GM21786 (cell line): ENCODE measurements at regions not wholly inside any gene's neighbourhood (a gene's known extent, or its start where the extent isn't known, plus 50 kb on each side); places are given as distances from the start of the nearest gene placed in this dataset.
"Not testable (repeated sequence)": the region's sequence is repeated elsewhere in the genome, so short reads cannot be mapped to it uniquely, and the experiment has no call there.

Source experiments
- ATAC-seq: cut with Tn5 transposase; IDR thresholded peaks from one replicate; pipeline ENCODE4 v1.9.1; 2021; ENCODE audit not compliant: unreplicated experiment

DNA sequence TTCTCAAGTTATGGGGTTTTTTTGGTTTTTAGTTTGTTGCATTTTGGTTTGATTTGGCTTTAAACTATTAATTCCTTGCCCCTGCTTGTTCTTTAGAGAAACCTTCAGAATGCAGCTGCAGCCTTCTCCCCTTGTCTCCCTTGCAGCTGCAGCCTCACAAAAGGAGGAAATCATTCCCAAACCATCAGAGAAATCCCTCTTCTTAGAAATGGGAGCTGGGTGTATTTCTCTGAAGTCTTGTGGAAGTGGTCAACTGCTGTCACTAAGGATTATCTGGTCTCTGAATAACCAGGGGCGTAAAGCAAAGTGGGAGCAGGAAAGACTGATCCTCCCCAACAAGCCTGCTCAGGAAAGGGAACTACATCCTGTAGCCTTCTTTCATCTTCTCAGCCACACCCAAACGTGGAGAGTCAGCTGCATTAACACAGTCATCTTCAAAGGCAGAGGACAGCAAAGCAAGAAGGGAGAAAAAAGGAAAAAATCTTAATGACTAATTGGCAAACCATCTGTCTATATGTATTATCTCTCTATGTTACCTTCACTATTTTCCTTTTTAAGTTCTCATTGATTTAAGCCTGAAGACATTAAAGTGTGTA, 1834.1 kb upstream of the PIK3C3 start:
- no peak for ATAC-seq

DNA sequence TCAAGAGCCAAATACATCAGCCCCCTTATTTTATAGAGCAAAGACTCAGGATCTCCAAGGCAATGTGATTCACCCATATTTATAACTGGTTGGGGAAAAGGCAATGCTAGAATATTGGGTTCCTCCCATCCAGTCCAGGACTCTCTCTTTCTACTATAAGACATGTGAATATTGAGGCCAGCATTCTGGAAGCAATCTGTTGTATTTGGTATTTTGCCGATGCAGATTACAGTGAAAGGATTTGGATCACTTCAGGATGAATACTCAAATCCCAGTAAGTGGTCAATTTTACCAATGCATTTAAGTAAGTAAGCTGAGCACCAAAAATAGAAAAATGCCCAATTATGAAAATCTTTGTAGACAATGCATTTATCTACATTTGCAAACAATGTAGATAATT, 1834.7 kb upstream of the PIK3C3 start:
- ATAC-seq: no peak

DNA sequence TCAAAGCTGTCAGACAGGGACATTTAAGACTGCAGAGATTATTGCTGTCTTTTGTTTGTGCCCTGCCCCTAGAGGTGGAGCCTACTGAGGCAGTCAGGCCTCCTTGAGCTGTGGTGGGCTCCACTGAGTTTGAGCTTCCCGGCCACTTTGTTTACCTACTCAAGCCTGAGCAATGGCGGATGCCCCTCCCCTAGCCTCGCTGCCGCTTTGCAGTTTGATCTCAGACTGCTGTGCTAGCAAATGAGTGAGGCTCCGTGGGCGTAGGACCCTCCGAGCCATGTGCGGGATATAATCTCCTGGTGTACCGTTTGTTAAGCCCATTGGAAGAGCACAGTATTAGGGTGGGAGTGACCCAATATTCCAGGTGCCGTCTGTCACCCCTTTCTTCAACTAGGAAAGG, 1835.5 kb upstream of the PIK3C3 start:
- ATAC-seq: not testable (repeated sequence)

DNA sequence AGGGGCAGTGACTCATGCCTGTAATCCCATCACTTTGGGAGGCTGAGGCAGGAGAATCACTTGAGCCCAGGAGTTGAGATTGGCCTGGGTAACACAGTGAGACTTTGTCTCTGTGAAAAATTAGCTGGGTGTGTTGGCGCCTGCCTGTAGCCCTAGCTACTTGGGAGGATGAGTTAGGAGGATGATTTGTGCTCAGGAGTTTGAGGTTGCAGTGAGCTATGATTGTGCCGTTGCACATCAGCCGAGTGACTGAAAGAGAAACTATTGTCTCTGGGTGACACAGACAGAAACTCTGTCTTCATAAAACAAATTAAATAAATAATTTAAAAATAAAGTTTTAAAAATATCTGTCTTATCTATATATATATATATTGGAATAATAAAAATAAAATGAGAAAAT, 1844.6 kb upstream of the PIK3C3 start:
- ATAC-seq: no peak

DNA sequence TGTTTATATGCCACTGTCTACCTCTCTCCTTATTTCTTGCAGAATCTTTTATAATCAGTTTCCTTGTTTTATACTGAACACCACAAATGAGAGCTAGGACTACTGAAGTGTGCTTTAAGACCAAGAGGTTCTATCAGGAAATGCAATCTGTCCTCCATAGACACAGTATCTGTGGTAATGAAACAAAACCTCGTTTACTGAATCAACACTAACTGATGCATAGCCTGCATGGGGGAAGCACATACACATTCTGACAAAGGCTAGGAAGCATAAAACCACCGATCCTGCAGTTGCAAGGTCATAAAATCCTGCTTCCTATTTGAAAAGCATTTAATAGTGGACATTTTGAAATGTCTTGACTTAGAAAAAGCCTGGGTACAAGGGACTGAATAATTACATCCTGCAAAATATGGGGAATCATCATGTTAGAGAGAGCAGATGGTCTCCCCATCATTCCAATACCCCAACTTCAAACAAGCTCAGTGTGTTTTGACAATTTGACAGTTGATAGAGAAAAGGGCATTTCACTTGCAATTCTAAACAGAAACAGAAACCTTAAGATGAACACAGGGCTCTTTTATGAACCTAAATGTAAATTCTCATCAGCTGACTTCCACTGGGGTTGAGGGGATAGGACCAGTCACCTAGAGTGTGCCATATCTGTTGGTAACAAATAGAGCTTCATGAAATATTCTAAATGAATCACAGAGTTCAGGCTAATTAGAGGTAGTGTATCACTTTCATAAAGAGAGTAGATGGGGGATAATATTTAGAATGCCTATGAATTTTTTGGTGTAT, 1845.6 kb upstream of the PIK3C3 start:
- no peak for ATAC-seq

DNA sequence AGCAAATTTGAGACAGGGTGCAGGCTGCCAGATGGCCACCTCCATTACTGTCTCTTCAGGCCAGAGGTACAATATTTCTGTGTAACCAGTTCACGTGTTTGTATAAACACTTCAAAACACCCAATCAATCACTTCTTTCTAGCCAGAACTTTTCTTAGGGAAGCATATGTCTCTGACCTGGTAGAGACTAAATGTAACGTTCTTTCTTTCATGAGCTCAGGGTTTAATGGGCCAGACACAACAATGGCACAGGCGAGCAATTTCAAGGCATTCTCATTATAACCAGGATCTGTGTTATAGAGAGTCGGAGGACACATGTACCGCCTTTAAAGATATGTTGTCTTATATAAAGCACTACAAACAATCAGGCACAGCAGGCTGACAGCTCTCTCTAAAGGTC, 1846.4 kb upstream of the PIK3C3 start:
- no peak for ATAC-seq

DNA sequence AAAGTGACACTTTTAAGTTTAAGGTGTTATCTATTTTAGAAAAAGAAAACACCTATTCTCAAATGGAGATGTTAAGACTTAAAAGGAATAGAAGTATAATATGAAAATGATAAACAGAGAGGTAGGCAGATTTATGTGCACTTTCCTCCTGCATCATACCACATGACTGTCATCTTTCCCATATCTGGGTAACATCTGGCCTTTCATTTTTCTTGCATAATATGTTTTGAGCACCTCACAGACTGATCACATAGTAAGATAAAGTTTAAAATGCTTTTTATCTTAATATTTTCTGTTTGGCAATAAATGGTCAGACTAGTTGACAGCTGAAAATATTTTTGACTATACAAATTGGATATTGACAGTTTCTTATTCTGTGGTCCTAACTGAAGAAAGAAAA, 1852.1 kb upstream of the PIK3C3 start:
- ATAC-seq: no peak

DNA sequence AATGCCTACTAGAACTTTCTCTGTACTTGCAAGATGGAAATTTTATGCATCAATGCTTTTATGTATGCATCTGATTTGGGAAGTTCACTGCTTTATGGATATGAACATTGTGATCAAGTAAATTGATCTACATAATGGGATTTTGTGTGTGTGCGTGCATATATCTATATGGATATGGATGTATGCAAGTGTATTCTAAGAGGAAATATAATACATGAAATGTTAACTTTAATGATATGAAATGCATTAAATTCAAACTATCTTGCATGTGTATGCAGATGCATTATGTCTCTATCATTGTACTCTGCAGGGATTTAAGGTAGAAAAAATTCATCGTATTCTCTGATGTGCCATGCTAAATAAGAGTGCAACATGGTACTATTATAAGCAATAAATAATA, 1855.4 kb upstream of the PIK3C3 start:
- no peak for ATAC-seq

DNA sequence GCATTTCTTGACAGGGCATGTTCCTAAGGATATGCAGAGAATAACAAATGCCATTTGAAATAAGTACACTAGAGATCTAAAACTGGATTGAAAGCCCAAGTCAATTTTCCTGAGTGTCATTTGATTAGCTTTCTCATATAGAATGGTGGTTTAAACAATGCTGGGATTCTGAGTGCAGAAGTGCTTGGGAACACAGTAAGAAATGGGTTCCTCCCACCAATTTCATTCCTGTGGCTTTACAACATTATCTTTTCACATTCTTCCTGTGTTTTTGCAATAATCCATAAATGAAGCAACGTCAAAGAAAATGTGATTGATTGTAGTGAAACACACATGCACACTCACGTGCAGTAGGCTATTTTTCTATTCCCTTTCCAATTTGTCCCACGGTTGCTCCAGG, 1858.4 kb upstream of the PIK3C3 start:
- no peak for ATAC-seq

DNA sequence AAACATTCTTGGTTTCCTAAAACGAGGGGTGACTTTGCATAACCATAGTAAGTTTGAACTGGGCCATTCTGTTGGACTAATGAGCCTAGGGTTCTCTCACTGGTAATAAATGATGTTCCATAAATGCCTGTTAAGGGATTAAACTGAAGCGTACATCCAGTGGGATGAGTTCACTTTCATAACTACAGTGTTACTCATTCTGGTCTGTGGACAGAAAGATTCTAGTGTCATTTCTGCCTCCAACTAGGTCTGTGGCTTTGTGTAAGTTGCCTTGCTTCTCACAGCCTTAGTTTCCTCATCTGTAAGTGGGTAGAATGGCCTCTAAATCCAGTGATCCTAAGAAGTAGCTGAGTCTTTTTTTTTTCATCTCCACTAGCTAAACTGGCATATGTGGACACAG, 1860.6 kb upstream of the PIK3C3 start:
- ATAC-seq: no peak

DNA sequence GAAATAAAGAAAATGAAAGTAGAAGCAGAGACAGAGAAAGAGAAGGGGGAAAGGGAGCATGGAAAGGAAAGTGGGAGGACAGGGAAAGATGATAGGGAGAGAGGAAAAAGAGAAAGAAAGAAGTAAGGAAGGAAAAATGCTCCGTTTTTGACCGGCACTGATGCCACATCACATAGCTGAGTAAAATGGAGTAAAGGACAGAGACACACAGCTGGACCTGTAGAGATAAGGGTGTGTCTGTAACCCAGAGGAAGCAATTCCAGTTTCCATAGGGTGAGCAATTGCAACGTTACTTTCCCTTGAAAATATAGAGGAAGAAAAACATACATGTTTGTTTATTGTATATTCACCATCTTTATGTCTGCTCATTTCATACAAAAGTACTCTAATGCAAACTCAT, 1866.9 kb upstream of the PIK3C3 start:
- no peak for ATAC-seq

DNA sequence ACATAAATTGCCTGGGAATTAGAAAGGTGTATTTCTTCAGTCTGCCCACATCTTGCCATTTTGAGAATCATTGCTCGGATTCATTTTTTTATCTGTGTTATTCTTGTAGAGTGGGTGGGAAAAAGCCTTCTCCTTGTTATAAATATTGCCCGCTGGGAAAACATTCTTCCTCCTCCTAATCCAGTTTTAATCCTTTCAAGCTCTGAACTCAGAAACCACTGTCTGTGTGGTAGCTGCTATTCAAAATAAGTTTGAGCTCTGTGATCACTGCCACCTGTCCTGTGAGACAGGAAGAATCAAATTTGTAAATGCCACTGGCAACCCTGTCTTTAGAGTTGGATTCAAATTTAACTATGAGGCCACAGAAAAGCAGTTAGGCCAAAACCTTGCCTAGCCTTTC, 1875.2 kb upstream of the PIK3C3 start:
- no peak for ATAC-seq

DNA sequence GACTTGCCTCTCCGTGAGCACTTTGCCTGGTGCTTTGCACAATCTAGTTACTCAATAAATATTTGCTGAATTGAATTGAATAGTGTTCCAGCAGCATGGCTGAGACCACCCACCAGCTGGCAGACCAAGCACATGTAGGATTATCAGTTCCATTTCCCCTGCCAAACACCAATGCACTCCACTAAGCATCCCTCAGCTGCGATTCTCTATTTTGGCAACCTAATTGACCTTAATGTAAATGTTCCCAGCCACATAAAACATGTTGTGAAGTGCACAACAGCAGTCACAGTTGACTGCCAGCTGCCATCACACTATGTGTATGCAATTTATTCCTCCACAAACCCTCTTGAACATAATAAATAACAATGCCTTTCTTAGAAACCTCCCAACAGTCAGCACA, 1879.4 kb upstream of the PIK3C3 start:
- no peak for ATAC-seq

DNA sequence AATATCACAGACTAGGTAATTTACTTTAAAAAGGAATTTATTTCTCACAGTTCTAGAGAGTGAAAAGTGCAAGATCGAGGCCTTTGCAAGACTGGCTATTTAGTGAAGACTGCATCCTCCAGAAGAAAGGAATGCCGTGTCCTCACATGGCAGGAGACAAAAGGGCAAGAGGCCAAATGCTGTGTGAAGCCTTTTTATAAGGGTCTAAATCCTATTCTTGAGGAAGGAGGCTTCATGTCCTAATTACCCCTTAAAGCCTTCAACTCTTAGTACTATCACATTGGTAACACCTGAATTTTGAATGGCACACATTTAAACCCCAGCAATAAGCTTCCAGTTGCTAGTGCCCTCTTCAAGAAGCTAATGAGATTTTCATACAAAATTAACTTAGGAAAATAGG, 1882.3 kb upstream of the PIK3C3 start:
- no peak for ATAC-seq

DNA sequence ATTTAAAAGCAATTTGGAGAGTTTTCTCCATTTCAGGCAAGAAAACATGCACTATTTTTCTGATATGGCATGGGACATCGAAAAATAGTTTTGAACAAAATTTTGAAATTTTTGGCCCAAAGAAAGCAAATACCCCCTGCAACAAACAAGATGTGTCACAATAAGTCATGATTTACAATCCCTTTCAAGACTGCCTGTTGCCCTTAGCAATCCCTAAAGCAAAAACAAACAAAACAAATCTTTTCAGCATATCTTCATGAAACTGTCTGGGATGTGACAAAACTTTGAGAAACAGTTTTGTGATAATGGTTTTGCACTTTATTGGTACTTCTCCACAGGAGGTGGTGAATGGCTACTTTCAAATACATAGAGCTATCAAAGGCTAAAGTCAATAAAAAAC, 1888.7 kb upstream of the PIK3C3 start:
- ATAC-seq: no peak

DNA sequence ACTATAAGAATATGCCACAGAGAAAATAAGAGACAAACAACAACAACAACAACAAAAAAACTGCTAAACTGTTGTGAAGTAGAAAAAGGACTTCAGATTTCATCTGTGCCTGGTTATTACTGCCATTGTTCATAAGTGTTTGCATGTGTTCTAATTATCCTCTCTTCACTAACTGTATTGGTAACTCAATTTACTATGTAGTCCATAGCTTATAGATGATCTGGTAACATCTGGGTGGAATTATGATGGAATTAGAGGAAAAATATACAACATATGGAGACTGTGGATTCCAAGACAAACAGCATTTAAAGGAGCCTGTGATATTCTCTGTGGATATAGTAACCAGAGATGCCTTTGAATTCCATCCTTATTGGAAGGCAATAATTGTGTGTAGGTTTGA, 1891.5 kb upstream of the PIK3C3 start:
- ATAC-seq: no peak

DNA sequence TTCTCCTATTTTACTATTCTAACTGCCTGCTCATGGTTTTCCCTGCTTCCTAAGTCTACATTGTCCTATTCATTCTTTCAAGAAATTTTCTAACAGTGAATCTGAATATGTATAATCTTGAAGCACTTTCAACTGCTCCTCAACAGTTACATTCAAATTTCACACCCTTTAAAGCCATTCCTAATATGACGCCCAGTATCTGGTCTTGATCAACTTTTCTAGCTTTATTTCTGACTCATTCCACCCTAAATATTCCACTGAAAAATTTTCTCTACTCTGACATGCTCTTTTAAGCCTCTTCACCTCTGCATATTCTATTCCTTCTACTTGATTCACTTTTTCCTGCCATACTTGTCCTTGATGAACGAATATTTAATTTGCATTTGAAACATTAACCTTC, 1893.9 kb upstream of the PIK3C3 start:
- ATAC-seq: no peak

DNA sequence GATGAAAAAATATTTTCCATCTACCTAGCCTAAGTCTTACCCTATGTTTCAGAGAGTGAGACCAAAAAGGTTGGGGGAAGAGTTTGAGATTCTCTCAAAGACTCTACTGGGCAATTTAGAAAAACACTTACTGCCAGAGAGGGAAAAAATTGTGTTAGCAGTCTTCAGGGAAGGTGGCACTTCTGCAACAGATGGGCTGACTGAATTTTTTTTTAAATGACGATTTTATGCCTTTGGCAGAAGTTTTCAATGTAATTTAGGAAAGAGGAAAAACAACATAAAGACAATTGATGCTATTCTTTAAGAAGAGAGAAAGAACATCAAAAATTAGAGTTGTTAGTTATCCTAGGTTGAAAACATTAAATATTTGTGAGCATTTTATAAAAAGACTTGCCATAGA, 1894.5 kb upstream of the PIK3C3 start:
- ATAC-seq: no peak

DNA sequence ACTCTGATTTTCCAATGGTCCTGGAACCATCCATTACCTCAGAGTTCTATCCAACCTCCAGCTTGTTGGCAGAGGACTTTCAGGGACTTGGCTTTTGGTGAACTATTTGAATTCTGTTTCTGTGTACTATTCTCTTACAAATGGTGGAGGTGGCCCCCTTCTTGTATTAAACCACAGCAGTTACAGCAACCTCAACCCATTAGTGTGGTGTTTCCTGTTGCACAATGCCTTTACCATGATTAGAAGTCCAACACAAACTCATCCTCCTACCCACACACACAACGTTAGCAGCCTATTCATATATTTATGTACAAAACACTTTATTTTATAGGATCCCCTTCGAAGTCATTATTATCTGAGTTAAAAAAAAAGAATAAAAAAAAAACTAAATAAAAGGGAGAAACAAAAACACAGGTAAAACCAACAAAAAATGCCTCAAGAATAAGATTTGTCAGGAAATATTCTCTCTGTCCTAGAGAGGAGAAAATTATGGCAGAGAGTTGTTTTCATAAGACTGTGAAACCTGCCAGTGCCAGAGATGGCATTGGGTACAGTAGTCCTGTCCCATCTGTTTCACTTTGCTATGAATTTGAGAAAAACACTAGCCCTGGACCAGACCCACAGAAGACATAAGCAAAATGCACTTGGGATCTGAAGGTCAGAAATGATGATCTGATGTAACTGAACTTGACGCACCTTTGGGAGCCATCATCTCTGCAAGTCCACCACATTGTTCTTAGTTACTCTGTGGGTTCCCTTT, 1896.0 kb upstream of the PIK3C3 start:
- no peak for ATAC-seq

DNA sequence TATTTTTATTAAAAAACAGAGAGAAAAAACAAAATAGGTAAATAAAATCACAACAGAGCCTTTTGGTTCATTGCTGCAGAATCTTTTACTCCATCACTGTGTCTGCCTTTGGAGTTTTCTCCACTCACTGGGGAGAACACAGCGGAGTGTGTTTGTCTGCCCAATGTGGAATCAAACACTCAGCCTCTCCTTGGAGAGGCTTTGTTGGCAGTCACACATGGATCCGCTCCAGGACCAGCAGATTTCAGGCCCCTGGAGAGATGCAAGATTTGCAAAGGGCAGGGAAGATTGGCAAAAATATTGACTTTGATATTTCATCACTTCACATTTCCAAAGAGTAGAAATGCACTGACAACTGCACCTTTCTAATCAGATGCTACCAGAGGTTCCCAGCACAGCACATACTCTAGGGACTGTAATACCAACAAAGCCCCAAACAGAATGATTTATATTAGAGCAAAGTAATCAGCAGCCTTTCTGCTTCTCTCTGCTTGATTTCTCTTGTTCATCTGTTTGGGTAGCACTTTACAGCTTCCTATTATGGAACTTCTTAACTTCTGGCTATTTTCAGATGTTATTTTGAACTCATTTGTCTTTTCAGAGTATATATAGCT, 1898.8 kb upstream of the PIK3C3 start:
- no peak for ATAC-seq

DNA sequence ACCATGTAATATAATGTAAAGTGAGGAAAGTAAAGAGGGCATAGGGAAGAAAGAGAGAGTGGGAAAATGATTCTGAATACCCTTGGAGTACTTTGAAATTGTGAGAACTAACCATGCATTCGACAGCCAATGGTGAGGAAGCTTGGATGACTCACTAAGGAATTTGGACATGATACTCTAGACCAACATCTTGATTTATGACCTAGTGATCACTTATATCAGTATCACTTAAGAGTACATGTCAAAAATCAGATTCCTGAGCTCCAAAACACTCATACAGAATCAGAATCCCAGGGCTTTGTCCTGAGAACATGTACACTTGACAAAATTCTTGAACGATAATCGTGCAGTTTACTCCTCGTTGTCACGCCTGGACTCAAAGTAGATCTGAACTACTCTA, 1899.8 kb upstream of the PIK3C3 start:
- ATAC-seq: no peak

DNA sequence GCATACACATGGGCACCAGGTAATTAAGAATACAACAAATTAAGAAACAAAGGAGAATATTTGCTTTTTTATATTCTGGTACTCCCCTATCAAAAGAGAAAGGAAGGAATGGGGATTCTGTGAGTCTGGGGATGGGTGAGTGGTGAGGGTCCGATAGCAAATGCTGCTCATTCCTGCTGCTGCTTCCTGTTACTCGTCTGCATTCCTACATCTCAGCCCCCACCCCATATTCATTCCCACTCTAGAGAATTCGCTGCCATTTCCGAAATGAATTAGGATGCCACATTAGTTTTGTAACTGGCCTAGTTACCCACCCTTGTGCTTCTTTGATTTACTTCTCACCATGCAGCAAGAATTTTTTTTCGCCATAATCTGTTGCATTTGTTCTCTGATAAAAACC, 1905.3 kb upstream of the PIK3C3 start:
- ATAC-seq: no peak
